Adrenal gland (tissue), 9 donors: ENCODE measurements at regions not wholly inside any gene's neighbourhood (a gene's known extent, or its start where the extent isn't known, plus 50 kb on each side); places are given as distances from the start of the nearest gene placed in this dataset.
"Not testable (repeated sequence)": the region's sequence is repeated elsewhere in the genome, so short reads cannot be mapped to it uniquely, and the experiment has no call there.

Experiments
- DNase-seq, 7 donors: peaks; one replicate each; pipeline ENCODE4 v3.0.0-alpha.2; 2019 to 2020
- H3K27ac ChIP-seq, 5 donors: fragments of 200-600 bp; sonication (generic) in 4 of 5; 1 replicate in 3 of 5; 2 replicates in 2 of 5; pipeline versions ENCODE4 v1.5.1 to v1.8.0; 2016 to 2020; ENCODE audit warnings: mild to moderate bottlenecking in 1 of 5
- H3K27me3 ChIP-seq: fragments of 200-600 bp; 2 replicates; pipeline ENCODE4 v1.8.0; 2021
- H3K36me3 ChIP-seq, 2 donors: fragments of 200-600 bp; replicated peaks in 1 of 2; 1 replicate in 1 of 2; 2 replicates in 1 of 2; pipeline versions ENCODE4 v1.5.1 to v1.8.0; 2018 to 2022
- H3K4me1 ChIP-seq, 2 donors: fragments of 200-600 bp; replicated peaks in 1 of 2; 1 replicate in 1 of 2; 2 replicates in 1 of 2; pipeline versions ENCODE4 v1.5.1 to v1.8.0; 2018 to 2021
- H3K4me3 ChIP-seq, 4 donors: fragments of 200-600 bp; sonication (generic) in 3 of 4; one replicate each; pipeline ENCODE4 v1.5.1; 2016 to 2018
- H3K9me3 ChIP-seq, 3 donors: fragments of 200-600 bp; sonication (generic) in 1 of 3; replicated peaks in 1 of 3; 1 replicate in 2 of 3; 2 replicates in 1 of 3; pipeline versions ENCODE4 v1.5.1 to v1.8.0; 2016 to 2021
- POLR2A ChIP-seq, 2 donors: fragments of 450-650 bp; IDR thresholded peaks; one replicate each; pipeline ENCODE4 v1.6.1; 2017; ENCODE audit warnings: antibody characterized with exemption in 2 of 2, mild to moderate bottlenecking in 2 of 2, moderate library complexity in 1 of 2
- WGBS, 4 donors: extraction: QIAGEN DNeasy Blood & Tissue Kit in 2 of 4; methylation state at CpG; one replicate each; pipeline versions ENCODE4 v1.1.5 to v1.1.7; 2013 to 2017; 5-methylcytosine and 5-hydroxymethylcytosine counted together
- intact Hi-C, 2 donors: fragments of 100-400 bp; cut with DNase I; formaldehyde crosslinking; loops; one replicate each; pipeline versions ENCODE4 v1.14.1 to v1.15.0; 2022 to 2023
- TF ChIP-seq, protein P1 (sequence below), 6 experiments: fragments of 450-650 bp in 4 of 6; fragments of 200-600 bp in 2 of 6; sonication (generic) in 1 of 6; IDR thresholded peaks; 1 replicate in 5 of 6; 2 replicates in 1 of 6; pipeline versions ENCODE4 v1.5.1 to v1.8.0; 2016 to 2021; ENCODE audit warnings: antibody characterized with exemption in 6 of 6, mild to moderate bottlenecking in 2 of 6, moderate library complexity in 1 of 6
- donor health status: healthy with polysubstance abuse.
- donor health status: Bipolar disorder and iron deficiency.
- donor health status: DM: yes; HTN: yes; CAD: no.
- donor health status: DM: no; HTN: no; CAD: no.
- donor health status: DM: no; HTN: no; CAD: no.

DNA sequence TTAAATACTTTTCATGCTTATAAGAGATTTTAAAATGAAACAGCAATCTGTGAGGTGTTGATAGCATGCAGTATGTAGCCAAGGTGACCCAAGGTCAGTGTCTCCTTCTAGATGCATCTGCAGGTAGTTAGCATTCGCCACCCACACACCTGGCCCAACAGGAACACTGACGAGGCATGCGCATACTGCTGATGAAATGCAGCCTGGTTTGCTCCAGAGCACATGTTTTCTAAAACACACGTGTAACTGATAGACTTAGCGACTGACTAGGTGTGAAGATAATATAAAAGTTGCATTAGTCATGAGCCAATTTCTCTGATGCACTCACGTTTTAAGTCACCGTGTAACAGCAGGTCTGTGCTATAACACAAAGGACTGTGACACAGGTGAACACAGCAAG lies 77.1 kb upstream of the RPS6KA2 start:
- H3K27ac ChIP-seq = no peak overlapping the region
- 66 to 83% (median 81%) methylated on average over 7 of the region's 7 CpGs for WGBS, 4 donors
- no peaks in the 10 kb centered on the region for H3K36me3 ChIP-seq
- no peak overlapping the region for H3K4me3 ChIP-seq
- no peaks in the 10 kb centered on the region for H3K9me3 ChIP-seq
- no peaks in the 10 kb centered on the region for H3K4me1 ChIP-seq
- intact Hi-C loops = no loop called here
- no peaks in the 10 kb centered on the region for H3K27me3 ChIP-seq
- no peak for DNase-seq
- TF ChIP-seq, protein P1, sequence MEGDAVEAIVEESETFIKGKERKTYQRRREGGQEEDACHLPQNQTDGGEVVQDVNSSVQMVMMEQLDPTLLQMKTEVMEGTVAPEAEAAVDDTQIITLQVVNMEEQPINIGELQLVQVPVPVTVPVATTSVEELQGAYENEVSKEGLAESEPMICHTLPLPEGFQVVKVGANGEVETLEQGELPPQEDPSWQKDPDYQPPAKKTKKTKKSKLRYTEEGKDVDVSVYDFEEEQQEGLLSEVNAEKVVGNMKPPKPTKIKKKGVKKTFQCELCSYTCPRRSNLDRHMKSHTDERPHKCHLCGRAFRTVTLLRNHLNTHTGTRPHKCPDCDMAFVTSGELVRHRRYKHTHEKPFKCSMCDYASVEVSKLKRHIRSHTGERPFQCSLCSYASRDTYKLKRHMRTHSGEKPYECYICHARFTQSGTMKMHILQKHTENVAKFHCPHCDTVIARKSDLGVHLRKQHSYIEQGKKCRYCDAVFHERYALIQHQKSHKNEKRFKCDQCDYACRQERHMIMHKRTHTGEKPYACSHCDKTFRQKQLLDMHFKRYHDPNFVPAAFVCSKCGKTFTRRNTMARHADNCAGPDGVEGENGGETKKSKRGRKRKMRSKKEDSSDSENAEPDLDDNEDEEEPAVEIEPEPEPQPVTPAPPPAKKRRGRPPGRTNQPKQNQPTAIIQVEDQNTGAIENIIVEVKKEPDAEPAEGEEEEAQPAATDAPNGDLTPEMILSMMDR (IDR thresholded peaks at IDR 0.05) = no peak
- no peak for TF ChIP-seq POLR2A (IDR thresholded peaks at IDR 0.05)

DNA sequence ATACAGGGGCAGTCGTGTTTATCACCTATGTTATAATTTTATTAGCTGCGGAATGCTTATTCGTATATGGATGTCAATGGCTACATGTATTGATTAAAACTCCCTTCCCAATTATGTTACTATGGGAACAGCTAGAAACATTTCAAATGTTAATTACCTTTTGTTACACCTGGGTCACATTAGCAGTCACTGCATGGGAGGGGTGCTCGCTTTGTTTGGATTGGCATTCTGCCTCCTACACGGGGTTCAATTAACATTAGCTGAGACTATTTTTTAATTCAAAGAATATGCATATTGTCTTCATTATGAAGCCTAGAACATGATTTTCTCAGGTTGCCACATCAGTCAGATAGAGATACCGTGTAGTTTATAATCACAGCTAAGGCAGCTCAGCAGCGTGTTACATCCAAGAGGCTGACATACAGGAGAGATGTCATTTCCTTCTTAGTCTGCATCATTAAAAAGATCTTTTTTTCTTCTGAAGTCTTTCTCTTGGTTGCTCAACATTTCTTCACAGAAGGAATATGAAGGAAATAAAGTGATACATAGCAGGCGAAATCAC lies 76.2 kb upstream of the RPS6KA2 start:
- intact Hi-C loops = no loop called here
- TF ChIP-seq POLR2A (IDR thresholded peaks at IDR 0.05) = no peak
- TF ChIP-seq, protein P1 (IDR thresholded peaks at IDR 0.05) = no peak
- no peak overlapping the region for H3K4me3 ChIP-seq
- no peaks in the 10 kb centered on the region for H3K4me1 ChIP-seq
- no peak for DNase-seq
- H3K9me3 ChIP-seq = no peaks in the 10 kb centered on the region
- H3K27ac ChIP-seq = no peak overlapping the region
- no peaks in the 10 kb centered on the region for H3K27me3 ChIP-seq
- 71 to 78% (median 78%) methylated on average over 8 of the region's 8 CpGs for WGBS, 4 donors
- H3K36me3 ChIP-seq = no peaks in the 10 kb centered on the region

DNA sequence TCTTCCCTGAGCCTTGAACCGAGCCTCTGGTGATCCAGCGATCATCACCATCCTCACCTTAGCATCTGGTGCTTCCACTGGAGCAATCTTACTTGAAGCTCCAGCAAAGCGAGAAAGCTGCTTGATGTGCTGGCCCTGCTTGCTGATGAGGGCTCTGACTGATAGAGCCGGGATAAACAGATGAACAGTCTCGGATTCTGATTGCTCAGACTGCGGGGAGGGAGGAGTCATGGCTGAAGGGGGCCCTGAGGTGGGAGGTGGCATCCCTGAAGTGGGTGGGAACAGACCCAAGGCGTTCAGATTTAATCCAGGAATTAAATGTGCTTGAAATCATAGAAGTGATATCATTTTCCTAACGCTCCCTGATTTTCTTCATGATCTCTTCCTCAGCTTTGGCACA lies 74.4 kb upstream of the RPS6KA2 start:
- WGBS, 4 donors = 73 to 87% (median 82%) methylated on average over 8 of the region's 8 CpGs
- H3K4me3 ChIP-seq, H3K27me3 ChIP-seq, H3K27ac ChIP-seq, intact Hi-C loops, H3K4me1 ChIP-seq, H3K36me3 ChIP-seq, H3K9me3 ChIP-seq: not testable (repeated sequence)
- DNase-seq = peak in 1 of 7 donors; percentile 15

DNA sequence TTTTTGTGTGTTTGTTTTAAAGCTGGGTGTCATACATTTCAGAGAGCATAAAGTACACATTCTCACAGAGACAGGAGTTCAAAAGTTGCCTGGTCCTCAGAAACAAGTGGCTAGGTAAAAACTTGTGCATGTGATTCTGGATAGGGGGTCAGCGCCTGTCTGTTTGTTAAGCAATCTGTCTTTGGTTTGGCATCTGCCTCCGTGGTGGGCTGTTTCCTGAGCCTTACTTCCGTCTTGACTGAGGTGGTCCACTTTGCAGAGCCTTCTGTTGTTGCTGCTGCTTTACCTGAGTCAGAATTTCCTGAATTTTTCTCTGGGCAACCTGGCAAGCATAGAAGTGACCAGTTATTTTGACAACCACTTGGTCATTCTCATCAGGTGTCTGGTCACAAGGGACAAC lies 73.8 kb upstream of the RPS6KA2 start:
- WGBS, 4 donors = 47 to 65% (median 54%) methylated on average over 3 of the region's 3 CpGs
- intact Hi-C loops, H3K36me3 ChIP-seq, H3K4me1 ChIP-seq, H3K27ac ChIP-seq, H3K27me3 ChIP-seq, DNase-seq, H3K4me3 ChIP-seq, H3K9me3 ChIP-seq: not testable (repeated sequence)

DNA sequence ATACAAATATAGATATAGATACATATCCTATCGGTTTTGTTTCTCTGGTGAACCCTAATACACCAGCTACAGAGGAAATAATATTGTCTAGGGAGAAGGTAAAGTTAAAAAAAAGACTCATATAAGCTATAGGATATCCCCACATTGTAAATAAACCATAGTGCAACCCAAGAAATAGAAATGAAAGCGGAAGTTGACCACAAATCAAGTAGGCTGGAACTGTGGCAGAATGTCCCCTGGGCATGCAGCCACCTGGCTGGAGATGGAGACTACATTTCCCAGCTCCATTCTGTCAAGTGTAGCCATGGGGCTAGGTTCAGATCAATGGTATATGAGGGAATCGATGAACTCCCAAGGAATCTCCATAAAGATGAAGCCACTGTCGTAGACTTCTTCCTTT lies 70.1 kb upstream of the RPS6KA2 start:
- no peaks in the 10 kb centered on the region for H3K27me3 ChIP-seq

More for the DNA sequence above, 70.1 kb upstream of the RPS6KA2 start:
- 75 to 90% (median 83%) methylated on average over 4 of the region's 4 CpGs for WGBS, 4 donors
- Histone ChIP-seq H3K27ac (no peak overlapping the region), H3K4me3 (no peak overlapping the region), H3K4me1 (no peaks in the 10 kb centered on the region), H3K9me3 (no peaks in the 10 kb centered on the region), H3K36me3 (no peaks in the 10 kb centered on the region)
- no peak for DNase-seq
- TF ChIP-seq, protein P1 (IDR thresholded peaks at IDR 0.05) = no peak
- TF ChIP-seq POLR2A (IDR thresholded peaks at IDR 0.05) = no peak
- intact Hi-C loops = no loop called here
